ENCODE measurements at regions not wholly inside any gene's neighbourhood (a gene's known extent, or its start where the extent isn't known, plus 50 kb on each side); places are given as distances from the start of the nearest gene placed in this dataset.

- no peaks in the 10 kb centered on the region for H3K36me3 ChIP-seq
- DNase-seq (no peak), ATAC-seq (no peak)
- TF ChIP-seq, protein P1, sequence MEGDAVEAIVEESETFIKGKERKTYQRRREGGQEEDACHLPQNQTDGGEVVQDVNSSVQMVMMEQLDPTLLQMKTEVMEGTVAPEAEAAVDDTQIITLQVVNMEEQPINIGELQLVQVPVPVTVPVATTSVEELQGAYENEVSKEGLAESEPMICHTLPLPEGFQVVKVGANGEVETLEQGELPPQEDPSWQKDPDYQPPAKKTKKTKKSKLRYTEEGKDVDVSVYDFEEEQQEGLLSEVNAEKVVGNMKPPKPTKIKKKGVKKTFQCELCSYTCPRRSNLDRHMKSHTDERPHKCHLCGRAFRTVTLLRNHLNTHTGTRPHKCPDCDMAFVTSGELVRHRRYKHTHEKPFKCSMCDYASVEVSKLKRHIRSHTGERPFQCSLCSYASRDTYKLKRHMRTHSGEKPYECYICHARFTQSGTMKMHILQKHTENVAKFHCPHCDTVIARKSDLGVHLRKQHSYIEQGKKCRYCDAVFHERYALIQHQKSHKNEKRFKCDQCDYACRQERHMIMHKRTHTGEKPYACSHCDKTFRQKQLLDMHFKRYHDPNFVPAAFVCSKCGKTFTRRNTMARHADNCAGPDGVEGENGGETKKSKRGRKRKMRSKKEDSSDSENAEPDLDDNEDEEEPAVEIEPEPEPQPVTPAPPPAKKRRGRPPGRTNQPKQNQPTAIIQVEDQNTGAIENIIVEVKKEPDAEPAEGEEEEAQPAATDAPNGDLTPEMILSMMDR (IDR thresholded peaks at IDR 0.05): no peak
- intact Hi-C loops (cut with DNase I): no loop called here
- H3K4me3 ChIP-seq: no peak overlapping the region
- no peak overlapping the region for H3K27ac ChIP-seq
- H3K27me3 ChIP-seq: no peaks in the 10 kb centered on the region
- H3K9me3 ChIP-seq: no peaks in the 10 kb centered on the region
- no peaks in the 10 kb centered on the region for H3K4me1 ChIP-seq
Observed at GRCh38 chr2:152826581-152827279, 108.3 kb downstream of the ARL6IP6 start.

DNA sequence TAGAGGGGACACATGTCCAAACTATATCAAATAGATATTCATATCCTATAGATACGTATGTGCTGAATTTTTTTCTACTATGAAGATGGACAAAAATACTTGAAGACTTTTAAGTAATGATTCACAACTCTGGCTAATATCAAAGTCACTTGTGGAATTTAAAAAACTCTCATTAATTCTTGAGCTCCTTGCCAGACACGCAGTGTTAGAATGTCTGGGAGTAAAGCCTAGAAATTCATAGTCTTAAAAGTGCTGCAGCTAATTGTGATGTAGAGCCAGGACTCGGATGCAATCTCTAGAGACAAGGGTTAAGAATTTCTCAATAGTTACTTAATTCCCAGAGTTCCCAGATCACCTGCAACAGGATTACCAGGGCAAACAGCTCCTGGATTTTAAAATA lies 107.4 kb downstream of the ARL6IP6 start:
- no peaks in the 10 kb centered on the region for H3K27me3 ChIP-seq
- no peaks in the 10 kb centered on the region for H3K36me3 ChIP-seq
- DNase-seq (no peak), ATAC-seq (no peak)
- H3K27ac ChIP-seq: no peak overlapping the region
- TF ChIP-seq, protein P1 (IDR thresholded peaks at IDR 0.05): no peak
- intact Hi-C loops (cut with DNase I): no loop called here
- no peaks in the 10 kb centered on the region for H3K9me3 ChIP-seq
- no peak overlapping the region for H3K4me3 ChIP-seq
- H3K4me1 ChIP-seq: no peaks in the 10 kb centered on the region

DNA sequence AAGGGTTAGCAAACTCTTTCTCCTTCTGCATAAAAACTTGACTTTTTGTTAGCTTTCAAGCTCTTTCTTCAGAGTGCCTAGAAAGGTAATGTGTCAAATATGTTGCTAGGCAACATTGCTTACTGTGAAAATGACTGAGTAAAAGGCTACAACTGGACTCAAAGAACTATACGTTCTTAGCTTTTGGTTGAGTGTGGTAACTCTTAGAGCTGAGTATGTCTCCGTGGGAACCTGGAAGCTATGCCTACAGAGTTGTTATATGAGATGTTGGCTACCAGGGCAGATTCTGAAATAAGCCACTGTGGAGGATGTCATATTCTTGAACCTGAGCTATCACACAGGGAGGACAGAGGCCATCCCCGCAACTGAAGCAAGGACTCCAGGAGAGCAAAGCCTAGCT lies 105.5 kb downstream of the ARL6IP6 start:
- H3K36me3 ChIP-seq: no peaks in the 10 kb centered on the region
- intact Hi-C loops (cut with DNase I): no loop called here
- no peaks in the 10 kb centered on the region for H3K9me3 ChIP-seq
- ATAC-seq (no peak), DNase-seq (no peak)
- no peaks in the 10 kb centered on the region for H3K27me3 ChIP-seq
- no peak overlapping the region for H3K27ac ChIP-seq
- TF ChIP-seq, protein P1 (IDR thresholded peaks at IDR 0.05): no peak
- H3K4me3 ChIP-seq: no peak overlapping the region
- H3K4me1 ChIP-seq: no peaks in the 10 kb centered on the region

- TF ChIP-seq, protein P1 (IDR thresholded peaks at IDR 0.05): no peak
- DNase-seq: no peak
- intact Hi-C loops (cut with DNase I): no loop called here
- H3K27ac ChIP-seq: no peak overlapping the region
- no peak for ATAC-seq
- no peaks in the 10 kb centered on the region for H3K4me1 ChIP-seq
- no peaks in the 10 kb centered on the region for H3K27me3 ChIP-seq
- H3K36me3 ChIP-seq: no peaks in the 10 kb centered on the region
- no peak overlapping the region for H3K4me3 ChIP-seq
- no peaks in the 10 kb centered on the region for H3K9me3 ChIP-seq
Observed at GRCh38 chr2:152822676-152823075, 104.3 kb downstream of the ARL6IP6 start.

DNA sequence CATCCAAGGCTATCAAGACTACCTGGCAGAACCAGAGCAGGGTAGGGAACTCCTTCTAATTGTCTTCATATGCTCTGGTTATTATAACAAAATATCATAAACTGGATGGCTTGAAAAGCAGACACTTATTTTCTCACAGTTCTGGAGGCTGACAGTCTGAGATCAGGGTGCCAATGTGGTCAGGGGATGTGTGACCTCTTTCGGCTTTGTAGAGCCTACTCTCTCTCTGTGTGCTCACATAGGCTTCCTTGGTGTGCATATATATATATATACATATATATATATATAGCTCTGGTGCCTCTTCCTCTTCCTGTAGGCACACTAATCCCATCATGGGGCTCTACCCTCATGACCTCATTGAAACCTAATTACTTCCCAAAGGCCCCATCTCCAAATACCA lies 101.6 kb downstream of the ARL6IP6 start:
- Histone ChIP-seq H3K4me3 (no peak overlapping the region), H3K4me1 (no peaks in the 10 kb centered on the region), H3K27ac (no peak overlapping the region), H3K9me3 (no peaks in the 10 kb centered on the region), H3K27me3 (no peaks in the 10 kb centered on the region), H3K36me3 (no peaks in the 10 kb centered on the region)
- intact Hi-C loops (cut with DNase I): no loop called here
- ATAC-seq: no peak
- DNase-seq: no peak
- TF ChIP-seq, protein P1 (IDR thresholded peaks at IDR 0.05): no peak
